Right lobe of liver (tissue), 6 donors: ENCODE measurements at regions not wholly inside any gene's neighbourhood (a gene's known extent, or its start where the extent isn't known, plus 50 kb on each side); places are given as distances from the start of the nearest gene placed in this dataset.
"Not testable (repeated sequence)": the region's sequence is repeated elsewhere in the genome, so short reads cannot be mapped to it uniquely, and the experiment has no call there.

Experiments used
- ATAC-seq, 4 donors: fragments of 200-7000 bp; cut with Tn5 transposase; one replicate each; pipeline ENCODE4 v1.9.1; 2020; ENCODE audit warnings: mild to moderate bottlenecking in 4 of 4, moderate library complexity in 4 of 4
- DNase-seq, 3 donors: peaks; one replicate each; pipeline ENCODE4 v3.0.0-alpha.2; 2020
- H3K27ac ChIP-seq, 3 donors: fragments of 200-600 bp; one replicate each; pipeline ENCODE4 v1.8.0; 2022
- H3K27me3 ChIP-seq, 2 donors: fragments of 200-600 bp; one replicate each; pipeline ENCODE4 v1.8.0; 2022
- H3K36me3 ChIP-seq, 4 donors: fragments of 200-600 bp; sonication (generic) in 1 of 4; one replicate each; pipeline versions ENCODE4 v1.5.1 to v1.8.0; 2017 to 2022; ENCODE audit warnings: control low read depth in 1 of 4
- H3K4me1 ChIP-seq, 4 donors: fragments of 200-600 bp; sonication (generic) in 1 of 4; one replicate each; pipeline versions ENCODE4 v1.5.1 to v1.8.0; 2017 to 2022; ENCODE audit warnings: control low read depth in 1 of 4
- H3K4me3 ChIP-seq, 3 donors: fragments of 200-600 bp; one replicate each; pipeline ENCODE4 v1.8.0; 2022
- H3K9me3 ChIP-seq, 4 donors: fragments of 200-600 bp; sonication (generic) in 1 of 4; one replicate each; pipeline versions ENCODE4 v1.5.1 to v1.8.0; 2017 to 2022; ENCODE audit warnings: control low read depth in 1 of 4
- POLR2A ChIP-seq: fragments of 450-650 bp; IDR thresholded peaks from one replicate; pipeline ENCODE4 v1.6.1; 2017; ENCODE audit warnings: antibody characterized with exemption, mild to moderate bottlenecking
- WGBS: methylation state at CpG from one replicate; pipeline ENCODE4 v1.1.6; 2018; ENCODE audit warnings: low coverage, low lambda C conversion rate; ENCODE audit not compliant: insufficient coverage; ENCODE audit errors: missing lambda C conversion rate; 5-methylcytosine and 5-hydroxymethylcytosine counted together
- intact Hi-C, 2 donors: fragments of 100-400 bp; cut with DNase I; formaldehyde crosslinking; loops; one replicate each; pipeline versions ENCODE4 v1.11.2 to v1.14.1; 2022
- TF ChIP-seq, protein P1 (sequence below), 4 donors: fragments of 200-600 bp in 3 of 4; fragments of 450-650 bp in 1 of 4; IDR thresholded peaks; one replicate each; pipeline versions ENCODE4 v1.5.1 to v1.8.0; 2016 to 2022; ENCODE audit warnings: antibody characterized with exemption in 4 of 4, mild to moderate bottlenecking in 2 of 4
- donor health status: DM: no; HTN: yes; CAD: no.
- donor health status: DM: no; HTN: no; CAD: no.
- donor health status: DM: no; HTN: no; CAD: no.
- donor health status: DM: no; HTN: yes; CAD: no.
- donor health status: DM: no; HTN: yes; CAD: no.

GRCh38 chrX:94662689-94663088 is 988.7 kb downstream of the FAM133A start:
- Histone ChIP-seq H3K4me3 (no peak overlapping the region), H3K27ac (no peak overlapping the region), H3K9me3 (no peaks in the 10 kb centered on the region), H3K27me3 (peaks cover 0 to 4% of the 10 kb centered on the region in 2 donors), H3K4me1 (no peaks in the 10 kb centered on the region), H3K36me3 (no peaks in the 10 kb centered on the region)
- ATAC-seq (no peak), DNase-seq (no peak)
- TF ChIP-seq, protein P1, sequence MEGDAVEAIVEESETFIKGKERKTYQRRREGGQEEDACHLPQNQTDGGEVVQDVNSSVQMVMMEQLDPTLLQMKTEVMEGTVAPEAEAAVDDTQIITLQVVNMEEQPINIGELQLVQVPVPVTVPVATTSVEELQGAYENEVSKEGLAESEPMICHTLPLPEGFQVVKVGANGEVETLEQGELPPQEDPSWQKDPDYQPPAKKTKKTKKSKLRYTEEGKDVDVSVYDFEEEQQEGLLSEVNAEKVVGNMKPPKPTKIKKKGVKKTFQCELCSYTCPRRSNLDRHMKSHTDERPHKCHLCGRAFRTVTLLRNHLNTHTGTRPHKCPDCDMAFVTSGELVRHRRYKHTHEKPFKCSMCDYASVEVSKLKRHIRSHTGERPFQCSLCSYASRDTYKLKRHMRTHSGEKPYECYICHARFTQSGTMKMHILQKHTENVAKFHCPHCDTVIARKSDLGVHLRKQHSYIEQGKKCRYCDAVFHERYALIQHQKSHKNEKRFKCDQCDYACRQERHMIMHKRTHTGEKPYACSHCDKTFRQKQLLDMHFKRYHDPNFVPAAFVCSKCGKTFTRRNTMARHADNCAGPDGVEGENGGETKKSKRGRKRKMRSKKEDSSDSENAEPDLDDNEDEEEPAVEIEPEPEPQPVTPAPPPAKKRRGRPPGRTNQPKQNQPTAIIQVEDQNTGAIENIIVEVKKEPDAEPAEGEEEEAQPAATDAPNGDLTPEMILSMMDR (IDR thresholded peaks at IDR 0.05): no peak
- intact Hi-C loops: no loop called here

GRCh38 chrX:94676285-94676684 is 1002.3 kb downstream of the FAM133A start:
- Histone ChIP-seq H3K27ac (no peak overlapping the region), H3K9me3 (no peaks in the 10 kb centered on the region), H3K4me1 (no peaks in the 10 kb centered on the region), H3K4me3 (no peak overlapping the region), H3K36me3 (no peaks in the 10 kb centered on the region), H3K27me3 (no peaks in the 10 kb centered on the region)
- DNase-seq (no peak), ATAC-seq (no peak)
- WGBS: 37% methylated on average over 2 of the region's 2 CpGs
- intact Hi-C loops: no loop called here
- no peak for TF ChIP-seq POLR2A
- TF ChIP-seq, protein P1 (IDR thresholded peaks at IDR 0.05): no peak

- TF ChIP-seq, protein P1 (IDR thresholded peaks at IDR 0.05): no peak
- TF ChIP-seq POLR2A: no peak
- Histone ChIP-seq H3K4me3 (no peak overlapping the region), H3K27me3 (peaks cover 0 to 4% of the 10 kb centered on the region in 2 donors), H3K36me3 (no peaks in the 10 kb centered on the region), H3K4me1 (no peaks in the 10 kb centered on the region), H3K27ac (no peak overlapping the region), H3K9me3 (no peaks in the 10 kb centered on the region)
- DNase-seq (no peak), ATAC-seq (no peak)
- intact Hi-C loops: no loop called here
- WGBS: 13% methylated on average over 2 of the region's 2 CpGs
Observed at GRCh38 chrX:94686071-94686470, 1012.1 kb downstream of the FAM133A start.

DNA sequence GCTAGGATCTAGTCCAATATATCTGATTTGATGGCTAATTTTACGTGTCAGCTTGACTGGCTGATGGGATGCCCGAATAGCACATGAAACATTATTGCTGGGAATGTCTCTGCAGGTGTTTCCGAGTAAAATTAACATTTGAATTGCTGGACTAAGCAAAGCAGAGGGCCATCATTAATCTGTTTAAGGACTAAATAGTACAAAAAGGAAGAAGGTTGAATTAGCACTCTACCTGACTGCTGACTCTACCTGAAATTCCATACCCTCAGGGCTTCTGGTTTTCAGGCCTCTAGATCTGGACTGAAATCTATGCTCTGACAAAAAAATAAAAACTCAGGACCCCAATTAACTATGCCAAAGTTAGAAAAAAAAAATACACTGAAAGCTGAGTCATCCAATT is 1021.9 kb downstream of the FAM133A start:
- Histone ChIP-seq H3K9me3 (no peaks in the 10 kb centered on the region), H3K4me1 (no peaks in the 10 kb centered on the region), H3K4me3 (no peak overlapping the region), H3K27me3 (no peaks in the 10 kb centered on the region), H3K36me3 (no peaks in the 10 kb centered on the region), H3K27ac (no peak overlapping the region)
- DNase-seq (no peak), ATAC-seq (no peak)
- no peak for TF ChIP-seq POLR2A
- intact Hi-C loops: no loop called here
- 20% methylated on average over 3 of the region's 3 CpGs for WGBS

GRCh38 chrX:94704348-94705256 is 1030.6 kb downstream of the FAM133A start:
- H3K27me3 ChIP-seq, intact Hi-C loops, H3K4me1 ChIP-seq, H3K4me3 ChIP-seq, H3K27ac ChIP-seq, H3K9me3 ChIP-seq, ATAC-seq, H3K36me3 ChIP-seq, DNase-seq: not testable (repeated sequence)
- WGBS: 64% methylated on average over 13 of the region's 15 CpGs
